CD8-positive, alpha-beta memory T cell (primary cell): ENCODE measurements at regions not wholly inside any gene's neighbourhood (a gene's known extent, or its start where the extent isn't known, plus 50 kb on each side); places are given as distances from the start of the nearest gene placed in this dataset.

ENCODE experiments used
- CTCF ChIA-PET: fragments of 350-600 bp; sonication (Branson Sonifier 250); formaldehyde crosslinking; loops from one replicate; lab custom pipeline; 2021; ENCODE audit warnings: antibody characterized with exemption; lab: Charles Lee
- POLR2A ChIA-PET: fragments of 350-600 bp; sonication (Branson Sonifier 250); formaldehyde crosslinking; loops from one replicate; lab custom pipeline; 2021; ENCODE audit warnings: antibody characterized with exemption; lab: Charles Lee
- DNase-seq, 5 donors: peaks; one replicate each; pipeline versions ENCODE4 v3.0.0 to v3.0.0-alpha.2; 2020 to 2022; ENCODE audit warnings: mixed read lengths in 1 of 5
- H3K27ac ChIP-seq: one replicate; pipeline ENCODE4 v1.7.0; 2013; ENCODE audit warnings: low read depth, mild to moderate bottlenecking, low read length, moderate library complexity
- H3K27me3 ChIP-seq: 2 replicates; pipeline ENCODE4 v1.7.0; 2013; ENCODE audit warnings: low read length, mild to moderate bottlenecking; ENCODE audit not compliant: insufficient read depth, poor library complexity, severe bottlenecking
- H3K36me3 ChIP-seq: 2 replicates; pipeline ENCODE4 v1.7.0; 2013; ENCODE audit warnings: mild to moderate bottlenecking, low read length, moderate library complexity; ENCODE audit not compliant: insufficient read depth
- H3K4me1 ChIP-seq: 2 replicates; pipeline ENCODE4 v1.7.0; 2013; ENCODE audit warnings: mild to moderate bottlenecking, low read length, moderate library complexity; ENCODE audit not compliant: insufficient read depth
- H3K4me3 ChIP-seq: 2 replicates; pipeline ENCODE4 v1.7.0; 2013; ENCODE audit warnings: mild to moderate bottlenecking, low read length
- H3K9me3 ChIP-seq: 2 replicates; pipeline ENCODE4 v1.7.0; 2013; ENCODE audit warnings: mild to moderate bottlenecking, low read length
- H3K27ac Mint-ChIP-seq, 8 donors: one replicate each; pipeline ENCODE4 v1.8.0; 2020 to 2021; ENCODE audit warnings: mixed read lengths in 8 of 8, mild to moderate bottlenecking in 6 of 8, inconsistent platforms in 3 of 8, moderate library complexity in 3 of 8
- H3K27me3 Mint-ChIP-seq, 2 donors: one replicate each; pipeline ENCODE4 v1.8.0; 2020 to 2021; ENCODE audit warnings: mixed read lengths in 2 of 2, mild to moderate bottlenecking in 1 of 2, moderate library complexity in 1 of 2
- H3K36me3 Mint-ChIP-seq, 3 donors: one replicate each; pipeline ENCODE4 v1.8.0; 2020 to 2021; ENCODE audit warnings: mixed read lengths in 3 of 3, inconsistent platforms in 1 of 3, mild to moderate bottlenecking in 1 of 3
- H3K4me1 Mint-ChIP-seq, 3 donors: one replicate each; pipeline ENCODE4 v1.8.0; 2020 to 2021; ENCODE audit warnings: mixed read lengths in 3 of 3, inconsistent platforms in 1 of 3, mild to moderate bottlenecking in 1 of 3
- H3K4me3 Mint-ChIP-seq, 7 donors: one replicate each; pipeline ENCODE4 v1.8.0; 2020 to 2021; ENCODE audit warnings: mixed read lengths in 7 of 7, mild to moderate bottlenecking in 6 of 7, moderate library complexity in 4 of 7, inconsistent platforms in 2 of 7
- H3K9me3 Mint-ChIP-seq, 5 donors: one replicate each; pipeline ENCODE4 v1.8.0; 2020 to 2022; ENCODE audit warnings: mixed read lengths in 5 of 5, mild to moderate bottlenecking in 3 of 5, moderate library complexity in 2 of 5, inconsistent platforms in 1 of 5

DNA sequence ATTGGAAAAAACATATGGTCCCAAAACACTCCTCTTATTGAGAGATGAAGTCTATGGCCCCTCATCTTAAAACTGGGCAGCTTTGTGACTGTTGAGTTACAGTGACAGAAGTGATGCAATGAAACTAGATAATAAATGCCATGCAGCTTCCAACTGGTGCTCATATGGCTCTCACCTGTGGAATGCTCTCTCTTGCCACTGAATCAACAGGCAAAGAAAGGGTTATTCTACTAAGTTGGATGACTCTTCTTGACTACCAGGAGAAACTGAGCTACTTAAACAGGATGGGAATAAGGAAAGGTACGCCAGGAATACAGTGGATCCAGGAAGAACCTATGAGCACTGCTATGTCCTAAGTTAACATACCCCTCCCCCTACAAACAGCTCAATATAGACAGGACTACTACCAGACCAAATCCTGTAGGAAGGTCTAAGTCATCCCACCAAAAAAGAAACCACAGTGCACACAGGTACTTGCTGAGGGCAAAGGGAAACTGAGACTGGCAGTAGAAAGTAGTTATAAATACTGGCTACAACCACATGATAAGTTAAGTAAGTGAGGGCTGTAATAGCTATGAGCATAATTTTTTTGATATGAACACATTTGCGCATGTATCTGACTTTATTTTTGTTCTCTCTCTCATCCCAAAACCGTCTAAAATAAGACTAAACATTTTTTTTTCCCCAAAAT lies 398.5 kb downstream of the ZFHX3 start:
- ChIA-PET POLR2A (no interaction called here), CTCF (no interaction called here)
- no peak overlapping the region for H3K4me3 Mint-ChIP-seq
- no peak overlapping the region for H3K27ac Mint-ChIP-seq
- DNase-seq = no peak
- no peak overlapping the region for H3K27ac ChIP-seq
- H3K9me3 Mint-ChIP-seq = peaks cover 0 to 8% (median 3%) of the 10 kb centered on the region in 5 donors
- peaks cover 0 to 13% (median 0%) of the 10 kb centered on the region in 3 donors for H3K36me3 Mint-ChIP-seq
- no peaks in the 10 kb centered on the region for H3K4me1 Mint-ChIP-seq
- peaks cover 0 to 9% of the 10 kb centered on the region in 2 donors for H3K27me3 Mint-ChIP-seq
- no peak overlapping the region for H3K4me3 ChIP-seq
- H3K27me3 ChIP-seq = no peaks in the 10 kb centered on the region
- no peaks in the 10 kb centered on the region for H3K36me3 ChIP-seq
- H3K4me1 ChIP-seq = no peaks in the 10 kb centered on the region
- H3K9me3 ChIP-seq = no peaks in the 10 kb centered on the region

DNA sequence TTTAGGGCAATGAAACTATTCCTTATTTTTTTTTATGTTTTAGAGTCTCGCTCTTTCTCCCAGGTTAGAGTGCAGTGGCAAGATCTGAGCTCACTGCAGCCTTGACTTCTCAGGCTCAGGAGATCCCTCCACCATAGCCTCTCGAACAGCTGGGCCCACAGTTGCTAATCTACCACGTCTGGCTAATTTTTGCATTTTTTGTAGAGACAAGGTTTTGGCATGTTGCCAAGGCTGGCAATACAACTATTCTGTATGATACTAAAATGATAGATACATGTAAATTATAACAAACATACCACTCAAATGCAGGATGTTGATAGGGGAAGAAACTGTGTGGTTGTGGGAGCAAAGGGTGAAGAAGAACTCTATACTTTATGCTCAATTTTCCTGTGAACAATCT lies 401.3 kb downstream of the ZFHX3 start:
- DNase-seq = no peak
- H3K4me1 Mint-ChIP-seq = no peaks in the 10 kb centered on the region
- Histone ChIP-seq H3K36me3 (no peaks in the 10 kb centered on the region), H3K4me3 (no peak overlapping the region), H3K4me1 (no peaks in the 10 kb centered on the region), H3K27ac (no peak overlapping the region), H3K9me3 (no peaks in the 10 kb centered on the region), H3K27me3 (no peaks in the 10 kb centered on the region)
- no peaks in the 10 kb centered on the region for H3K36me3 Mint-ChIP-seq
- POLR2A ChIA-PET = no interaction called here
- no peak overlapping the region for H3K27ac Mint-ChIP-seq
- CTCF ChIA-PET = no interaction called here
- H3K4me3 Mint-ChIP-seq = no peak overlapping the region
- H3K27me3 Mint-ChIP-seq = peaks cover 0 to 9% of the 10 kb centered on the region in 2 donors
- H3K9me3 Mint-ChIP-seq = peaks cover 0 to 8% (median 2%) of the 10 kb centered on the region in 5 donors

DNA sequence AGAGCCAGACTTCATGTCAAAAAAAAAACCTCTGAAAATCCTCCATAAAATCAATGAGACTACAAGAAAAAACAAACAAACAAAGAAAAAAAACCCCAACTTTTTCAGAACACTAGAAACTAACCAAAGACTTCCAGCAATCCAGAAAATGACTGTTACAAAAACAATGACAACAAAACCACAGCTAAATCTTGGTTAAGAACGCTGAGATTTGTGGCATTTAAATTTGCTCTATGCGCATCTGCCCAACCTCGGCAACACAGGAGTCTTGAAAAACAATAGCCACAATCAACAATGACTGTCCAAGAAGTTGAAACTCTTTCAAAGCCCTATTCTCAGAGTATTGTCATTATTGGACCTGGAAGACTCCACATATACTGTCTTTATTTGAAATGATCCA lies 402.4 kb downstream of the ZFHX3 start:
- Histone ChIP-seq H3K27me3 (no peaks in the 10 kb centered on the region), H3K9me3 (no peaks in the 10 kb centered on the region), H3K36me3 (no peaks in the 10 kb centered on the region), H3K4me3 (no peak overlapping the region), H3K4me1 (no peaks in the 10 kb centered on the region), H3K27ac (no peak overlapping the region)
- DNase-seq = no peak
- no peaks in the 10 kb centered on the region for H3K36me3 Mint-ChIP-seq
- ChIA-PET CTCF (no interaction called here), POLR2A (no interaction called here)
- no peak overlapping the region for H3K4me3 Mint-ChIP-seq
- peaks cover 4 to 14% (median 7%) of the 10 kb centered on the region in 5 donors for H3K9me3 Mint-ChIP-seq
- peaks cover 0 to 9% of the 10 kb centered on the region in 2 donors for H3K27me3 Mint-ChIP-seq
- no peaks in the 10 kb centered on the region for H3K4me1 Mint-ChIP-seq
- no peak overlapping the region for H3K27ac Mint-ChIP-seq

DNA sequence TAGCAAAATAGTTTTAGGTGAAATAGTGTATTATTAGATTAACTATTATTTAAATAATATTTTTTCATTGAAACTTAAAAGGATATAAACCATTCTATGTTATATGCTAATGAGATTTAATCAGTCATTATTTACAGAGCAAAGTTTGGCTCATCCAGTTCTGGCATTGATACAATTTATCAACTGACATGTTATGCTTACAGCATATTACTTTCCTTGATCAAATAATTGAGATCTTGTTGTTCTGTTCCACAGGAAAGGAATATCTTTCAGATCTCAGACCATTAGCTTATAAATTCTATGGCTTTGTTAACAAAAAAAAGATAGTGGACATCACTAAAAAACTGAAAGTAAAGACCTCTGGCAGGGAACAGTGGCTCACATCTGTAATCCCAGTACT lies 403.0 kb downstream of the ZFHX3 start:
- Mint-ChIP-seq H3K36me3 (no peaks in the 10 kb centered on the region), H3K27ac (no peak overlapping the region), H3K9me3 (peaks cover 4 to 14% (median 8%) of the 10 kb centered on the region in 5 donors), H3K4me1 (no peaks in the 10 kb centered on the region), H3K27me3 (peaks cover 0 to 9% of the 10 kb centered on the region in 2 donors), H3K4me3 (no peak overlapping the region)
- CTCF ChIA-PET = no interaction called here
- Histone ChIP-seq H3K9me3 (no peaks in the 10 kb centered on the region), H3K27me3 (no peaks in the 10 kb centered on the region), H3K4me3 (no peak overlapping the region), H3K36me3 (no peaks in the 10 kb centered on the region), H3K4me1 (no peaks in the 10 kb centered on the region), H3K27ac (no peak overlapping the region)
- POLR2A ChIA-PET = no interaction called here
- no peak for DNase-seq

DNA sequence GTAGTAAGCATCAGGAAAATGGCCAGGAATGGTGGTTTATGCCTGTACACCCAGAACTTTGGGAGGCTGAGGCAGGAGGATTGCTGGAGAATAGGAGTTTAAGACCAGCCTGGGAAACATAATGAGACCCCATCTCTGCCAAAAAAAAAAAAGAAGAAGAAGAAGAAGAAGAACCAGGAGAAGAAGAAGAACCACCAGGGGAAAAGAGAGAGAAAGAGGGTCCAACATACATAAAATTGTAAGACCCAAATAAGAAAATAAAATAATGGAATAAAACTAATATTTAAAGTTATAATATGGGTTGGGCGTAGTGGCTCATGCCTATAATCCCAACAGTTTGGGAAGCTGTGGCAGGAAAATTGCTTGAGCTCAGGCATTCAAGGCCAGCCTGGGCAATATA lies 408.4 kb downstream of the ZFHX3 start:
- Histone ChIP-seq H3K27me3 (no peaks in the 10 kb centered on the region), H3K27ac (no peak overlapping the region), H3K36me3 (no peaks in the 10 kb centered on the region), H3K4me3 (no peak overlapping the region), H3K4me1 (no peaks in the 10 kb centered on the region), H3K9me3 (no peaks in the 10 kb centered on the region)
- CTCF ChIA-PET = no interaction called here
- POLR2A ChIA-PET = no interaction called here
- Mint-ChIP-seq H3K36me3 (no peaks in the 10 kb centered on the region), H3K4me1 (peaks cover 3 to 5% (median 3%) of the 10 kb centered on the region in 3 donors), H3K27ac (peak overlapping the region in 1 of 8 donors; percentile 76), H3K27me3 (peaks cover 0 to 4% of the 10 kb centered on the region in 2 donors), H3K9me3 (peaks cover 16 to 31% (median 21%) of the 10 kb centered on the region in 5 donors), H3K4me3 (no peak overlapping the region)
- no peak for DNase-seq

DNA sequence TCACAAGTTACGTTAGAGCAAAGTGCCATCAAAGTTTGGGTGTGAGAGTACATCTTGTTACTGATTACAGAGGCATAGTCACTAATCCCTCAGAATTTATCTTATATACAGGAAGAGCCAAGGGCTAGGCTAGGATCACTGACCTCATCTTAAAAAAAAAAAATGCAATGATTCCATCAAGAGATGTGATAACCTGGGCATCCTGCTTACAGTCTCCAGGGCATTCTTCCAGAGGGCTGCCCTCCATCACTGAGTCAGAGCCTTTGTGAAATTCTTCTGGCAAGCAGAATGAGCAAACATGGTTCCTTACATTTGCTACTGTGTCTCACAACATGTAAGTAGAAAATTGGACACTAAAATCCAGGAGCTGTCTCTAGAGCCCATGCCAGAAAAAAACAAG lies 410.6 kb downstream of the ZFHX3 start:
- H3K27ac Mint-ChIP-seq = no peak overlapping the region
- peaks cover 0 to 4% of the 10 kb centered on the region in 2 donors for H3K27me3 Mint-ChIP-seq

DNA sequence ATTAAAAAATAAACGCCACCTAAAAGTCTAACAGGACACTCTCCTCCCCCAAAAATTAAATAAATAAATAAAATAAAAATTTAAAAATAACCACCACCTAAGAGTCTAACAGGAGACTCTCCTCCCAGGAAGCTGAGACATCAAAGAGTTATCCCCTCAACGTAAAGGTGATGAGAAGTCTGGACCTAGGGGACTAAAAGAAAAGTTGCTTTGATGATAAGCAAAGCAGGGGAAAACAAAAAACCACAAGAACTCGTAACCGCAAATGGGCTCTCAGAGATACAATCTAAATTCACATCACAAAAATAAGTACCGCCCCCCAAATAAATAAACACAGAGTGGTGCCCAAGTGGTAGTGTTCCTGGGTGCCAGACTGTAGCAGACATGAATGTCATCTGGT lies 412.2 kb downstream of the ZFHX3 start:
- H3K27ac Mint-ChIP-seq = no peak overlapping the region
- H3K9me3 Mint-ChIP-seq = peaks cover 9 to 22% (median 17%) of the 10 kb centered on the region in 5 donors
- Histone ChIP-seq H3K9me3 (no peaks in the 10 kb centered on the region), H3K27ac (no peak overlapping the region), H3K36me3 (no peaks in the 10 kb centered on the region), H3K4me3 (no peak overlapping the region), H3K4me1 (no peaks in the 10 kb centered on the region), H3K27me3 (no peaks in the 10 kb centered on the region)
- peaks cover 3 to 5% (median 3%) of the 10 kb centered on the region in 3 donors for H3K4me1 Mint-ChIP-seq
- ChIA-PET POLR2A (no interaction called here), CTCF (no interaction called here)
- H3K36me3 Mint-ChIP-seq = no peaks in the 10 kb centered on the region
- no peak overlapping the region for H3K4me3 Mint-ChIP-seq
- no peak for DNase-seq
- H3K27me3 Mint-ChIP-seq = peaks cover 0 to 4% of the 10 kb centered on the region in 2 donors

More for the DNA sequence above, 410.6 kb downstream of the ZFHX3 start:
- H3K9me3 Mint-ChIP-seq = peaks cover 16 to 28% (median 20%) of the 10 kb centered on the region in 5 donors
- H3K4me3 Mint-ChIP-seq = no peak overlapping the region
- no peak overlapping the region for H3K27ac ChIP-seq
- H3K4me1 Mint-ChIP-seq = peaks cover 3 to 5% (median 3%) of the 10 kb centered on the region in 3 donors
- H3K4me1 ChIP-seq = no peaks in the 10 kb centered on the region
- H3K36me3 ChIP-seq = no peaks in the 10 kb centered on the region
- CTCF ChIA-PET = no interaction called here
- no peaks in the 10 kb centered on the region for H3K27me3 ChIP-seq
- H3K9me3 ChIP-seq = no peaks in the 10 kb centered on the region
- H3K4me3 ChIP-seq = no peak overlapping the region
- POLR2A ChIA-PET = no interaction called here
- no peak for DNase-seq
- no peaks in the 10 kb centered on the region for H3K36me3 Mint-ChIP-seq

DNA sequence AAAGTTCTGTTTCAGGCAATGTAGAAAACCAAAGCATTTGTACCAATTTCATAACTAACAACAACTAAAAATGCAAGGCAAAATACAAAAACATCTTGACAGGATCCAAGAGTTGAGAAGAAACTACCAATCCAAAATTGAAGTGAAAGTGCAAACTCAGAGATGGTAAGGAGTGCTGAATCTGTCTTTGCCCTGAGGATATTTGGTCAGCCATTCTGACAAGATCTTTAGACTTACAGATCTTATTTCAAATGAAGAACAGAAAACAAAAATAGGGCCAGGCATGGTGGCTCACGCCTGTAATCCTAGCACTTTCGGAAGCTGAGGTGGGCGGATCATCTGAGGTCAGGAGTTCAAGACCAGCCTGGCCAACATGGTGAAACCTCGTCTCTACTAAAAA lies 412.8 kb downstream of the ZFHX3 start:
- CTCF ChIA-PET = no interaction called here

More for the DNA sequence above, 412.8 kb downstream of the ZFHX3 start:
- Histone ChIP-seq H3K4me3 (no peak overlapping the region), H3K36me3 (no peaks in the 10 kb centered on the region), H3K4me1 (no peaks in the 10 kb centered on the region), H3K27ac (no peak overlapping the region), H3K27me3 (no peaks in the 10 kb centered on the region), H3K9me3 (no peaks in the 10 kb centered on the region)
- peaks cover 9 to 22% (median 15%) of the 10 kb centered on the region in 5 donors for H3K9me3 Mint-ChIP-seq
- H3K4me1 Mint-ChIP-seq = peaks cover 3 to 5% (median 3%) of the 10 kb centered on the region in 3 donors
- no peak overlapping the region for H3K4me3 Mint-ChIP-seq
- no peak overlapping the region for H3K27ac Mint-ChIP-seq
- POLR2A ChIA-PET = no interaction called here
- H3K27me3 Mint-ChIP-seq = peaks cover 0 to 4% of the 10 kb centered on the region in 2 donors
- DNase-seq = no peak
- no peaks in the 10 kb centered on the region for H3K36me3 Mint-ChIP-seq
